GM19463 (cell line): ENCODE measurements at regions not wholly inside any gene's neighbourhood (a gene's known extent, or its start where the extent isn't known, plus 50 kb on each side); places are given as distances from the start of the nearest gene placed in this dataset.
"Not testable (repeated sequence)": the region's sequence is repeated elsewhere in the genome, so short reads cannot be mapped to it uniquely, and the experiment has no call there.

Source experiments
- ATAC-seq: cut with Tn5 transposase; IDR thresholded peaks from one replicate; pipeline ENCODE4 v1.9.1; 2021; ENCODE audit warnings: mild to moderate bottlenecking, moderate library complexity; ENCODE audit not compliant: unreplicated experiment

GRCh38 chr3:101141135-101141534 is 147.9 kb upstream of the ABI3BP start:
- ATAC-seq, result no peak

- no peak for ATAC-seq
Measured at GRCh38 chr3:101138817-101139216, 145.6 kb upstream of the ABI3BP start.

GRCh38 chr3:101134331-101134730 is 141.1 kb upstream of the ABI3BP start:
- ATAC-seq, result no peak

DNA sequence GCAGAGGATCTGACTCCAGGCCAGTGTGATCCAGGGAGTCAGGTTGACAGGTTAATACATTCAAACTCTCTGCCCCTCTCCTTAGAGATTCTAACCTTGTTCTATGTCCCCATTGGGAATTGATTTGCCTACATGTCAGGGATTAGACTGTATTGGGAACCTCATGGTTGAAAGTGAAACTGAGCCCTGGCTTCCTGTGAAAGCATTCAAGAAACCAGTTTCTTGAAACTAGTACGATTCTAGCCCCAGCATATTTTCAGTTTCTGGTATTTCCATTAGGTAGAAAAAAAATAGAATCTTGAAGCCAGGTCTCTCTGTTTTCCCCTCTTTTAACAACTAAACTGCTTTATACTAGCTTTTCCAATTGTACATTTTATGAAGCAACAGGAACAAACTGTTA is 140.4 kb upstream of the ABI3BP start:
- no peak for ATAC-seq

DNA sequence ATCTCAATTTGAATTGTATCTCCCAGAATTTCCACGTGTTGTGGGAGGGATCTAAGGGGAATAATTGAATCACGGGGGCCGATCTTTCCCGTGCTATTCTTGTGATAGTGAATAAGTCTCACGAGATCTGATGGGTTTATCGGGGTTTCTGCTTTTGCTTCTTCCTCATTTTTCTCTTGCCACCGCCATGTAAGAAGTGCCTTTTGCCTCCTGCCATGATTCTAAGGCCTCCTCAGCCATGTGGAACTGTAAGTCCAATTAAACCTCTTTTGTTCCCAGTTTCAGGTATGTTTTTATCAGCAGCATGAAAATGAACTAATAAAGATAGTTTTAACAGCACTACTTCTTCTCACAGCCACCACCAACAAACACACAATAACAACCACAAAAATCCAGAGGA is 140.0 kb upstream of the ABI3BP start:
- not testable (repeated sequence) for ATAC-seq

DNA sequence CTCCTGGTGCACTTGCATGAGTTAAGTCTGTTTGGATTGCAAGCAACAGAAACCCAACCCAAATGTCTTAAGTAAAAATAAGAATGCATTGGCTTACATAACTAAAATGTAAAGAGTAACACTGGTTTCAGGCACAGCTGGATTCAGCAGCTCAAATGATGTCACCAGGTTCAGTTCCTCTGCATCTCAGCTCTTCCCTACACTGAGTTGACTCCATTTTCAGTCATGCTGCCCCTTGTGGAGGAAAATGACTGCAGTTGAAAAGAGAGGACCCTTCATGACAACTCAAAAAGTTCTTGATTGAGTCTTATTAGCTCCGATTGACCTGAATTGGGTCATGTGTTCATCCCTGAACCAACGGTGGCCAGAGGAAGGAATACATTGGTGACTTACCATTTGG is 138.5 kb upstream of the ABI3BP start:
- no peak for ATAC-seq

GRCh38 chr3:101128786-101129185 is 135.6 kb upstream of the ABI3BP start:
- ATAC-seq, result no peak

GRCh38 chr3:101128001-101128400 is 134.8 kb upstream of the ABI3BP start:
- ATAC-seq, result no peak

DNA sequence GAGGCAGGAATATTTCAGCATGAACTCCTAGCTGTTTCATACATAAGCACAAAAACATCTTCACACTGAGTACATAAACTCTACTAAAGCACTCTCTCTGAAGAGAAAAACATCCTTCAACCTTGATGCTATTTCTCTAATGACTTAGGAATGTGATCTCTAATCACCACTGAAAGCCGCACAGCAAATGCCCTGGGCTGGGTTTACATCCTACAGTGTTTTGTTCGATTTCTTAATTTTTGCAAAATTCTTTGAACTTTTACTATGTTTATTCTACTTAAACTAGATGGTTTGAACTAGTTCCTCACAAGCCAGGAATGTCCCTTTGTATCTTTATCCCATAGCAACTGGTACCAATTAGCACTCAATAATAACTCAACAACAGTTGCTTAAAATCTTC is 130.9 kb upstream of the ABI3BP start:
- no peak for ATAC-seq

DNA sequence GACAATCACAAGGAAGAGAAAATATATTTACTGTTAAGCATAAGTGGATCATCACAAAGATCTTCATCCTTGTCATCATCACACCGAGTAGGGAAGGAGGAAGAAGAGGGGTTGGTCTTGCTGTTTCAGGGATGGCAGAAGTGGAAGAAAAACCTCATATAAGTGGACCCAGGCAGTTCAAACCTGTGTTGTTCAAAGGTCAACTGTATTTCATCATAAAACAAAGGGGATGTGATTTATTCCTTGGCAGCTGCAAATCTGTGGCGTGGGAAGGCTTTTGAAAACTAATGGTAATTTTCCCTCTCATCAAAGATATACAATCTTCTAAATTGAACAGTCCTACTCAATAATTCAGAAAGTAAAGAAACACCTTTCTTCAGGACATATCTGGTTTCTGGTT is 129.9 kb upstream of the ABI3BP start:
- no peak for ATAC-seq

GRCh38 chr3:101122681-101123080 is 129.5 kb upstream of the ABI3BP start:
- no peak for ATAC-seq

DNA sequence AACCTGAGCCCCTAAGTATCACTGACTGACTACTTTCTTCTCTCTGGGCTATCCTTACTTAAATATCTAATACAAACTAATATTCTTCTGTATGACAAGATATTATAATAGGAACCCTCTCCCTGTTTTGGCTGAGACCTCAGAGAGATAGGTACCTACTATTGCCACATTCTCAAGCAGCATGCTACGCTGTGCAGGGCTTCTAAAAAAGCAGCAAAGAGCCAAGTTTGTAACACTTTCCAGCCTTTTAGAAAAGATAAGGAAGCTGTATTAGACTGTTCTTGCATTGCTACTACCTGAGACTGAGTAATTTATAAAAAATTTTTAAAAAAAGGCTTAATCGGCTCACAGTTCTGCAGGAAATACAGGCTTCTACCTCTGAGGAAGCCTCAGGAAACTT is 126.8 kb upstream of the ABI3BP start:
- ATAC-seq, result no peak

DNA sequence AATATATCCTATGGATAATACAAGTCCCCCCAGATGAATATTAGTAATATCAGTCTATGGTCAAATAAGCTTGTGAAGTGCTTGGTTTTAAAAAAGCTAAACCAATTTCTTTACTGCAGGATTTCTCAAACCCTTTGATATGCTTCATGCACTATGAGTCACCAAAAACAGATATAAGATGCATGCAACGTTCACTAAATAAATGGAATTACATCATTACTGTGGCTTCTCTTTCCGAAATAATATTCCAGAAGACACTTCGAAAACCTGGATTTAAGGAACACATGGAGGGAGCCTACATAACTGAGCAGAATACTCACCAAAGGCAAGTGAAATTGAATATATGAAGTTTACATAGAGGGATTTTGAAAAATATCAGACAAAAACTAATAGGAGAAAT is 126.3 kb upstream of the ABI3BP start:
- ATAC-seq, result no peak

GRCh38 chr3:101117980-101118379 is 124.8 kb upstream of the ABI3BP start:
- ATAC-seq, result no peak

- ATAC-seq, result no peak
Measured at GRCh38 chr3:101117465-101117864, 124.2 kb upstream of the ABI3BP start.

GRCh38 chr3:101110295-101110694 is 117.1 kb upstream of the ABI3BP start:
- not testable (repeated sequence) for ATAC-seq

GRCh38 chr3:101104321-101104720 is 111.1 kb upstream of the ABI3BP start:
- no peak for ATAC-seq

DNA sequence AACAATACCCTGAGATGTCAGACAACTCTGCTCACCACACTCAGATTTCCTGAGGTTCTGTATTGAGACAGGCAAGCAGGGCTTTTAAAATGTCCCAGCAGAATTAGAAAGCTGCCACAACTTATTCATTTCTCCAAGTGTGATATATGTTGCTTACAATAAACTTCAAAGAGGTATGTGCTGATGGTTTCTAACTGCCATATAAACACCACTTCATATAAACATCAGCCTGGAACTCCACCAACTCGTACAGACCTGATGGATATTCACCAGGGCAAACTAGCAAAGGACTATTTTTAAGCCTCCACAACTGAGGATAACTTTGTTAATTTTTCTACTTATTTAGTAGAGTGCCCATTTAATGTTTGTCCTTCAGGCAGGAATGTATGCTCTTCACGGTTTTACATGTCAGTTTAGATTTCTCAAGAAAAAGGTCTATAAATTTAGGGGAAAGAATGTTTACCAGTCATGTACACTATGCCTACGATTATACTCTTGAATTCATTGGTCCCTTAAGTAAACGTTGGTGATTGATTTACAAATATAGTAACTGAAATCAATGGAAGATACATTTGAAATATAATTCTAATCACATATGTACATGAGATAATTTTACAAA is 109.6 kb upstream of the ABI3BP start:
- ATAC-seq, result no peak

- no peak for ATAC-seq
Measured at GRCh38 chr3:101100361-101101009, 107.3 kb upstream of the ABI3BP start.

- ATAC-seq, result no peak
Measured at GRCh38 chr3:101099791-101100190, 106.6 kb upstream of the ABI3BP start.

GRCh38 chr3:101096444-101096843 is 103.2 kb upstream of the ABI3BP start:
- no peak for ATAC-seq

GRCh38 chr3:101095693-101096430 is 102.6 kb upstream of the ABI3BP start:
- ATAC-seq, result no peak
